ENCODE measurements at regions not wholly inside any gene's neighbourhood (a gene's known extent, or its start where the extent isn't known, plus 50 kb on each side); places are given as distances from the start of the nearest gene placed in this dataset.

DNA sequence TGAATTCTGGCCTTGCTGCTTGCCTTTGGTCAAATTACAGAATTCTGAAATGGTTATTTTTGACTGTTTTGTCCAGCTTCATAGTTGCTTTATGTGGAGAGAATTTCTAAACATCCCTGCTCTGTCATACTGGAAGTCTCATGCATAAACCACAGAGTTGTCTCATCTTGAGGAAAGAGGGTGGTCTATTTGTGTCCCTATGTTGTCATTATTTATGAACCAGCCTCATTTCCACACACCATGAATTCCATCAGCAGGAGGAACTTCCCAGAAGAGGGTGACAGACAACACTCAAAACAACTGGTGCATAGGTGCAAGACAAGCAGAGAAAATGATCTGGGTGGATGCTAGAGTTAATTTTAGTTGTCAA is 525.8 kb upstream of the GOT2 start:
- FAIRE-seq: no peak

DNA sequence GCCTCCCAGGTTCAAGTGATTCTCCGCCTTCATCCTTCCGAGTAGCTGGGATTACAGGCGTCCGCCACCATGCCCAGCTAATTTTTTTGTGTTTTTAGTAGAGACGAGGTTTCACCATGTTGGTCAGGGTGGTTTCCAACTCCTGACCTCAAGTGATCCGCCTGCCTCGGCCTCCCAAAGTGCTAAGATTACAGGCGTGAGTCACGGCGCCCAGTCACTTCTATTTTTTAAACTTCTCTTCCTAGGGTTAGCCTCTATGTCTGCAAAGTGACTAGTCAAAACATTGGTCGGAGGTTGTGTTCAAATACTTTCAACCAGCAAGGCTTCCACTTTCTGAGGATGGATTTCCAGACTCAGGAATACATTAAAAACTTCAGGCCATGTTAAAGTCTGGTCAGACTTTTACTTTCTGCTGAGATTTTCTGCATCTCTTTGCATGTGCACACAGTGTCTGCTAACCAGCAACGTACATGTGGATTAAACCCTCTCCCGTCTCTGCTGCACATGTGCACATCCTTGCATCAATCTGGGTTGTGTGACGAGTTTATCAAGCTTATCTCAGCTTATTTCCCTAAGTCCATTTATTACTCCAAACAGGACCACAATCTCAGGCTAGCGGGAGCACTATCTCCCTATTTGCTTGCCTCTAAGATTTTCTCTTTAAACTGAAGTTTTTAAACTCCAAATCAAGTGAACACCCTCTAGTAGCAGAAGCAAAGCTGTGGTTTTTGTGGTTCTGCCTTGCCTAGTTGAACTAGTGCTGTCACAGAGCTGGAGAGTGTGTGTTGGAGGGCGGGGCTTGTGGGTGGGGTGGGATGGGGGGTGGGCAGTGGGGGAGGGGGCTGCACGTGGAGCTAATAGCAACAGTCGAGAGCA is 525.2 kb upstream of the GOT2 start:
- no peak for FAIRE-seq

DNA sequence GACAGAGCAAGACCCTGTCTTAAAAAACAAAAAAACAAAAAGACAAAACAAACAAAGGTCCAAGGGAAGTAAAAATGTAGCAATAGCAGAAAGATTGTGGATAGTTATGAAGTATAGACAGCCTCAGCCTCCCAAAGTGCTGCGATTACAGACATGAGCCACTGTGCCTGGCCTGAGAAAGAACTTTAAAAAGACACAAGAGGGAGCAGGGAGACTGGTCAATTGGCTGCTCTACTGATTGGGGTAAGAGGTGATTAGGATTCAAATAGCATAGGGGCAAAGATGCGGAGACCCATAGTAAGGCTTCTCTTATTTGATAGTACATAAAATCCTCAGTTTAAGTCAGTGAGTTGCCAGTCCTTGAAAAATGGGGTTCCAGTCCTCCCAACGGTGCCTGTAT is 518.2 kb upstream of the GOT2 start:
- FAIRE-seq: no peak

DNA sequence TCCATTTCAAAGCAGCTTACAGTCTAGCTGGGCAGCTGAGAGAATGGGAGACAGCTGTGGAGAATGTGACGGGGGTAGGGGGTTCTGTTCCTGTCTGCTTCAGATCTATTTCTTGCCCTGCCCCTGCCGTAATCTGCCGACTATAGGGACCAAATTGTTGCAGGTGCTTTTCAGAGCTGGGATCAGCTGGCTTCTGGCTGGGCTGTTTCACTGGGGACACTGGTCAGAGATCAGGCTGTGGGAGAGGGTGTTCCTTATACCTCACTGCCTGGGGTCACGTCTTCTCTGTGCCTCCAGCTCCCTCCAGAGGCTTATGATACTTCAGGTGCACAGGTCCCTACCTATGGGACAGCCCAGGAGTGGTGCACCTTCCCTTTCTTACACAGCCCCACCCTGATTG is 514.9 kb upstream of the GOT2 start:
- no peak for FAIRE-seq

DNA sequence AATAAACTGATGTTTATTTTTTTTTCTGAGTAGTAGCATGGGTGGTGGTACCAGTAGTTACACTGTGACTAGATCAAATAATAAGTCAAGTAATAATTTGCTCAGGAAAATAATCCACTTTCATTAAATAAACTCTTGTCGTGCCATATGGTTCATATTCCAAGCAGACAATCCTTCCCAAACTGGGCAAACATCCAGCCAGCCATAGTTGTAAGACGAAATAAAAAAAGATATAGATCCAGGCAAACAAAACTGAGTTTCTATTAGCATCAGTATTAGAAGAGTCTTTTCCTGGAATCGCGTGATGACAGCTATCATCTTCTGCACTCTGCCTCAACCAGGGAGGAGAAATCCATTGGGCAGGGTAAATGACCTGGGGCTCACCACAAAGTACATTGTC is 508.4 kb upstream of the GOT2 start:
- FAIRE-seq: no peak

DNA sequence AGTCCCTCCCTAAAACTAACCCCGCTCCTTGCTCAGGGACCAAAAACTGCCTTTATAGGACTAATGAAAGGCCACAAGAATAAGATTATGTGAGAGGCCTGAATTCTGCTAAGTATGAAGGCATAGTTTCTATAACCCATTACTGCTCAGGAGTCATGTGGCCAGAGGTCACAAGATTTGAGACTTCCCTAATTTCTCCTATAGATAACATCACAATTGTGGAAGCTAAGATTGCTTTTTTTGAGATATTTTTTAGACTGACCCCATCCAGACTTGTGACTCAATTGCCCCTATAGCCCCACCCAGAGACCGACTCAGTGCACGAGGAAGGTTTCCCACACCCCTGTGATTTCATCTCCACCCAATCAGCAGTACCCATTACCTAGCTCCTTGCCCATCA is 504.1 kb upstream of the GOT2 start:
- FAIRE-seq: no peak

DNA sequence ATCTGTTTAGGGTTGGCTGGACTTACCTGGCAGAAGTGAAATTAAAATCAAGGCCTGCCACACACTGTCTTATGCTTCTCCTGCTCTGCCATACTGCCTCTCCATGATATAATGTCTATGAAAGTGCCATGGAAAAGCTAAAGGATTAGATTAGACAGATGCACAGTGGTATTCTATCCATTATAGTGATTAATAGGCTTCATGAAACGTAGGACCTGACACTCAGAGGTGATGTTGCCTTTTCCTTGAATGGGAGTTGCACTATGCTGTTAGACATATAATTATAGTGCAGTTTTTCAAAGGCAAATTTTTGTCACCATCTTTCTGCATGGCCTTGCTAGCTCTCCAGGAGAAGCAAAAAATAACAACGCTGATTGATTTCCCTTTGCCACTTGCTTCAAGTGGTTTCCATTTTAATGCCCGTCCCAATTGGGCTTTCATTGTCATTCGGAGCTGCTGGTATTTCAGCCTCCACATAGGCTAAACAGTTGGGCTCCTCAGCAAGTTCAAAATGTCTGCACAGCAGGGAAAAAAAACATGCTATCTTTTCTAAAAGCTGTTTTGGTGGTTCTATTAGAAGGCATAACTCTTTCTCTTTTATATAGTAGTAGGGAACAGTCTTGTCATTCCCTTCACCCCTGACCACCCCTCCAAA is 502.8 kb upstream of the GOT2 start:
- no peak for FAIRE-seq

DNA sequence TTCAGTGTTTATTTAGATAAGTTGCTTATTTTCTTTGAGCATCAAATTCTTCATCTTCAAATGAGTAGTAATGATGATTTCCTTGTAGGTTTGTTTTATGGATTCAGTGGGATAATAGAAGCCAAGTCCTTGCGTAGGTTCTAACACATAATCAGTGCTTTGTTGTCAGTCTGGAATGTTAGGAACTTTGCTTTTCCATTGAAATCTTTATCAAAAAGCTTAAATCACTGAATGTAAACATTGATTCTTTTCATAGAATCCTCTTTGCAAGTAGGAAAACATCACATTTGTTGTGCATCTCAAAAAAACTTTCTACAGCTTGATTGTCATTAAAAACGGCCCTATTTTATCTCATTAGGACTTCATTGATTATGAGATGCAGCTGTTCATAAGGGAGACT is 490.3 kb upstream of the GOT2 start:
- FAIRE-seq: no peak

DNA sequence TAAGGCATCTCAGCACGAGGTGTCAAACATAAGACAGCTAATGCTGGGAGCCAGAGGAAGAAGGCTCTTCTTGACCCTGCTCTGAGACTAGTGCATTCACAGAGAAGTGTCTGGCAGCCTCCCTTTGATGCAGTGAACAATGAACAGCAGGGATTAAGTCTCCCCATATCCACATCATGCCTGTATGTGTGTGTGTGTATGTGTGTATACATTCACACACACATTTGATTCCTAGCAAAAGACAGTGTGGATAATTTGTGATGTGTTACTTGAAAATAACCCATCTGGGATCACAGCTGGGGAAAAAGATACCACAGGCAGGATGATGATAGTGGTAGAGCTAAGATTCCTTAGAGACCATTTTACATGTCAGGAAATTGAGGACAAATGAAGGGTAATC is 485.9 kb upstream of the GOT2 start:
- no peak for FAIRE-seq

DNA sequence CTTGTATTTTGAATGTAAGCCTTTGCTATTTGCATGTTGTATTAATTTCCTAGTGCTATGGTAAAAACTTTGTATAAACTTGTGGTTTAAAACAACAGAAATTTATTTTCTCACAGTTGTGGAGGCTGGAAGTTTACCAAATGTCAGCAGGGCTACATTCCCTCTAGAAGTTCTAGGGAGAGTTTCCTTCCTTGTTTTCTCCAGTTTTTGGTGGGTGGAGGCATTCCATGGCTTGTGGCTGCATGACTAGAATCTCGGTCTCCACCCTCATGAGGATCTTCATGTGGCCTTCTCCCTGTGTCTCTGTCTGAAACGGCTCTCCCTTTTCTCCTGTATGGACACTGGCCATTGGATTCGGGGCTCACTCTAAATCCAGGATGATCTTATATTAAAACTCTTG is 482.2 kb upstream of the GOT2 start:
- FAIRE-seq: no peak

DNA sequence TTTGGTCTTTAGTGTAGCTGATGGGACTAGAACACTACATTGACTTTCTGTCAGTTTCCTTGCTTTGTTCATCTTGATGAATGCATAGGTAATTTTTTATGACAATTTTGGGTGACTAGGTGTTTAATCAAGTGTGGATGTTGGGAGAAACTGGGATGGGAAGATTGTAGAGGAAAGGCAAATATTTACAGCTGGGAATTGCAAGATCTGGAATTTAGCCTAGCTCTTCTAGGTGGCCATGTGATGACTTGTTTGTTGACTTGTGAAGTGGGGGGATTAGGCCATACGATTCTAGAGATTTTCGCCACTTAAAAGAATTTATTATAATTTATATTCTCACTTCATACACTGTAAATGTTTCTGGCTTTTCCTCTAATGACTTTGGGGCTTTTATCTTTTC is 480.3 kb upstream of the GOT2 start:
- FAIRE-seq: no peak

DNA sequence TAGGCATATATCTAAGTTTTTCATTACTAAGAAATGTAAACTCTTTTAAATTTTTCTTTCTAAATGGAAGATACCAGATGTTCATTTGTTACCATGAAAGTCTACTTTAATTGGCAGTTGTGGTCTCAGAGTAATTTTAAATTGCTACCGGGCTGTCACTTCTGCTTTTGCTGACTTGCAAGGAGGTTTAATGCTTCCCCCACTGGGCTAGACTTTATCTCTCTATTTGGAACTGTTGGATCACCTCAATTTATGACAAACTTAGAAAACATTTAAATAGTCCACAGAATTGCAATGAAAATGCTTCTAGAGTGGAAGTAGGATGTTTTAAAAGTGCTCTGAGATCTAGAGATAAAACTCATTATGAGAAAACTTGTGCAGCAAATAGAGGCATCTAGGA is 479.8 kb upstream of the GOT2 start:
- FAIRE-seq: no peak

DNA sequence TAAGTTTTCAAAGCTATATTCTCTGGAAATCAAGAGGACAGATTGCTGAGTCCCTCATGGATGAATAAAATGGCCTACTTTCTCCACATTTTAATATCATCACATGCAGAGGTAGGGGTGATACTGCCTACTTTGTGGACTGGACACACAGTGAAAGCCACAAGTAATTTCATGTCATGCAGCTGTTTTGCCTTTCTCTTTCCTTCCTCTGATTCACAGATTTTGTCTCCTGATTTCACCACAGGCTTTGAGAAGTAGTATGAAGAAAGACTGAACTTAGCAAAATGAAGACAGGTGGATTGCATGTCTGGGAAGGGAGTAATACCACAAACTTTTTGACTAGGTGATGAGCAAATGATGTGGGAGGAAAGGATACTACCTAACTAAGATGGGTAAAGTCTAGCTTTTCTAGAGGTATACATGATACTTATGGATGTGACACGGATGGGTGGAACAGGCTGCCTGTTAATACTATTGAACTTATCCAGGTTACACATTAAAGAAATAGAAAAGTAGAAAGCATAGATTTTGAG is 478.4 kb upstream of the GOT2 start:
- FAIRE-seq: no peak

DNA sequence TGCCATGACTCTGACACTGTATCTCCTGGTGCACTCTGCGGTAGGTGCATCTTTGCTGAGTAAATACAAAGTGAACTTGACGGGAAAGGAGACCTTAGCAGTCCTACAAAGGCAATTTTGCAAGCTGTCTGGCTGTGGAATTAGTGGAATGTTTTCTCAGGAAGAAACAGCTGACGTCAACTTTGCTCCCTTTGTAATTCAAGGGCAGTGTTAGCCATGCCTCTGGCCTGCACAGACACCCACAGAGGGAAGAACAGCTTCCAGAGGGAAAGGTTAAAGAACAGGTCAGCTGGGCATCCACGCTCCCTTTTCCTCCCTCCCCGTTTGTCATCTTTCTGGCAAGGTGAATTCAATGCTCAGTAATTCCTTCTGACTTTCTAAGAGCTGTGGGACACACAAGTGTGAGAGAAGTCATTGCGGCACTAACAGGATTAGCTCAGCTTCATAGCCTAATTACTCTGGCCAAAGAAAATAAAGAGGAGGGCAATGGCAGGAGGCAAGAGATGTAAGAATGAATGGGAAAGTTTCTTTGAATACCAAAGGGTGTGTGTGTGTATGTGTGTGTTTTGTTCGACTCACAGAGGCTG is 476.9 kb upstream of the GOT2 start:
- FAIRE-seq: no peak

DNA sequence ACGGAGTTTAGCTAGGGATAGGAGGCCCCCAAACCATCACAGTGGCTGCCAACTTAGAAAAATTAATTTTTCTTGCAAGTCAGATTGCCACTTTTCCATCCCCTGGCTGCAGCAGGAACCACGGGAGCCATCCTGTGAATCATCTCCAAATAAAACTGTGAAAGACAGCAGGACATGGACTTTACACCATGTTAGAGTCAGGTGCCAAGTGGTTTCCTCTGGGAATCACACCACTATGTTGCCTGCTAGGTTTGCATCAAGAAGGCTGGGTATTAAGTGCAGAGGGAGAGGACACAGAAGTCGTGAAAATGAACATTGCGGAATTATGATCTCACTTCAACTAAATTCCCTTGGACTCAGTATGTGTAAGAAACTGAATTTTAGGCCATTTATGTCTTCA is 471.3 kb upstream of the GOT2 start:
- FAIRE-seq: no peak

DNA sequence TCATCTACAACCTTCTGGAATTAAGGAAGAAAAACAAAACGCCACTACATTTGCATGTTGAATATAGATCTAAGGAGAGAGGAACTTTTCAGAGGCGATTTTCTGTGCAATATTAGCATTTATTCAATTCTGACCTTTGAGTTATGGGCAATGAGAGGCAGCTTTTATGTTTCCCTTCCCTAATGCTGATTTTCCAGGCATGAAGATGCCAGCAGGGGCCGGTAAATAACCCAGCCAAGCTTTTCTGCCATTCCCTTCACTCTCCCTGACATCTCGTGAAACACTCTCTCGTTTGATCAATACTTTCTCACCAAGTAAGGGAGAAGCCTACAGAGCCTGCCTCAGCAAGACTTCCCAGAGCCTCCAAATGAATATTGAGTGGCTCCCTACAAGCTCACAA is 470.5 kb upstream of the GOT2 start:
- no peak for FAIRE-seq

DNA sequence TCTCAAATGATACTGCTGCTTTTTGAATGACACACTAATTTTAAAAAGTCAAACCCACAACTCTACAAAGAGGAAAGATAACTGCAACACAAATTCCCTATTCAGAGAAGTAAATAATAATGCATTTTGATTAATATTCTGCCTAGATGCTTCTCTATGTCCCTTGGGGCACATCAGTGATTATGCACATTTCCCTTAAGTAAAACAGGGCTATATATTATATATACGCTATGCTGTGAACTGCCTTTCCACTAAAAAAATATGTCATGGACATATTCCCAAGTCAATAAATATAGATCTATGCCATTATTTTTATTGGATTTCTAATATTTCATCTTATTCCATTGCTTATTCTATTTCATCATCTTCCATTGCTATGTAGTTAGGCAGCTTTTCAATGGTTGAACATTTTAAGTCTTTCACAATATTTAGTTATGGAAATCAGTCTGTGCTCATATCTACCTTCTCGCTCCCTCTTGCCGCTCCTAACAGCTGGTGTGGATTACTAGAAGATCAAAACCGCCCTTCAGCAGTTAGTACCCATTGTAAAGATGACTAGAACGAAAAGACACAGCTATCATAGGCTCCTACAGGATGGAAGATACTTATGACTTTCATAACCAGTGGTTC is 468.2 kb upstream of the GOT2 start:
- FAIRE-seq: no peak

DNA sequence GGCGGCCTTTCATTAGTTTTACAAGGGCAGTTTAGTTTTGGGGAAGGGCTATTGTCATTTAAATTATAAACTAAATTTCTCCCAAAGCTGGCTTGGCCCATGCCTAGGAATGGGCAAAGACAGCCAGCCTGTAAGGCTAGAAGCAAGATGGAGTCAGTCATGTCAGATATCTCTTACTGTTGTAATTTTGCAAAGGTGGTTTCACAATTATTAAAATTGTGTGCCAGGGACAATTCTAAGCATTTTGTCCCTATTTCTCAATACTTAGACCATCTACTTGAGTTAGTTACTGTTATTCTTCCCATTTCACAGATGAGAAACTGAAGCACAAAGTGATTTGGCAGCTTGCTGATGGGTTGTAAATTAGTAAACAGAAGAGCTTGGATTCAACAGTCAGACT is 467.7 kb upstream of the GOT2 start:
- FAIRE-seq: no peak

DNA sequence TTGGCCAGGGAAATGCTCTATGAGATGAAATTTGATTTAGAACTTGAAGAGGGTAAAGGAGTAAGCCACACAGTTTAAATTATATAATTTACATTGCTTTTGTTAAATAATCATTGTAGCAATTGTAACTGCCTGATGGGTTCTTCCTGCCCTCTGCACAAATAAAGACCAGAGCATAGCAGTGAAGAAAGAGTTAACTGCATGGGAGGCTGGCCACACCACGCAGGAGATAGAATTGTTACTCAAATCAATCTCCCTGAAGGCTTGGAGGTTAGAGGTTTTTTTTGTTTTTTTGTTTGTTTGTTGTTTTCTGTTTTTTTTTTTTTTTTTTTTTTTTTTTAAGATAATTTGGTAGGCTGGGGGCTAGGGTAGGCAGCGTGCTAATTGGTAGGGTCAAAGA is 467.0 kb upstream of the GOT2 start:
- no peak for FAIRE-seq

DNA sequence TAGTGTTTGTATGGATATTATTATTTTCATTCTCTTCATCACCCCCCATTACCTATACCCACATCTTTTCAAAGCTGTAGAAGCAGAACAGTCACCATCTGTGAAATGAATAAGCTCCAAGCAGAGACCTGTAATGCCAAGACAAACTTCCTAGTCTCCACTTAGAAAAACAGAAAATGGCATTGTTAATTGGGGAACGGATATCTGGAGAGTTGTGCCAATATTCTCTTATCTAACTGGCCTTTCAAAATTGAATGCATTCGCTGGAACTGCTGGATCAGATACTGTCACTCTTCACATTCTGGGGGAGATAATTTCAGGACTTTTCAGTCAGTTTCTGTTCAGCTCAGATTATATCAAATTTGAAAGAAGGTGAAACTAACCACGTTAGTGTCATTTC is 464.4 kb upstream of the GOT2 start:
- no peak for FAIRE-seq

DNA sequence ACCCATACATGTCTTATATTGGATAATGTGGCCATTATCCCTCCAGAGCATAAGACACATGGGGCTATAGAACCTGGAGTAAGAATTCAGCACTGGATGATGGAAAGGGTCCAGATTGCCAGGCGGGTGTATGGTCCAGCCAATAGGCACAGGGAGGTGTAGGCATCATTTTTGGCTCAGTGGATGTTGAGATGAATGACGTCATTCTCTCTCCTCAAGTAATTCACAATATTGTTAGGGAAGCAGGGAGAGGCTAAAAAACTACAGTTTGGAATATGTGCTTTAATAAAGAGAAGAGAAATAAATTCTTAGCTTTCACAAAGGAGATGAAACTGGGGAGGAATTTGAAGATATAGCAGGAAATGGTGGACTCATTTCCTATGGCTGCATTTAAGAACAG is 461.1 kb upstream of the GOT2 start:
- FAIRE-seq: no peak

DNA sequence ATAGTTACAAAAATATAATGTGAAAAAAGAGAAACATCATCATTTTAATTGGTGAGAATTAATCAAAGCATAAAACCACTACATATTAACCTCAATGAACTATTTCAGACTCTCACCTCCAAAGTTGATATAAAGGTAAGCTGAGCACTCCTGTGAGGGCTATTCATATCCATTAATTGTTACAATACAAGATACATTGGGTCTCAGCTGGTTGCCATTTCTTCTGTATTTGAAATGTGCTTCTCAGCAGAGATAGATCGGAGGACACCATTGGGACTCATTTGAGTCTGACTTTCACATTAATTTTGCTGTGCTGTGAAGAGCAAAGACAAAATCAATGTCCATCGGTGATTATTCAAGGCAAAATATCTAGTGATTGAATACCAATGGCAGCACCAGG is 459.5 kb upstream of the GOT2 start:
- no peak for FAIRE-seq

DNA sequence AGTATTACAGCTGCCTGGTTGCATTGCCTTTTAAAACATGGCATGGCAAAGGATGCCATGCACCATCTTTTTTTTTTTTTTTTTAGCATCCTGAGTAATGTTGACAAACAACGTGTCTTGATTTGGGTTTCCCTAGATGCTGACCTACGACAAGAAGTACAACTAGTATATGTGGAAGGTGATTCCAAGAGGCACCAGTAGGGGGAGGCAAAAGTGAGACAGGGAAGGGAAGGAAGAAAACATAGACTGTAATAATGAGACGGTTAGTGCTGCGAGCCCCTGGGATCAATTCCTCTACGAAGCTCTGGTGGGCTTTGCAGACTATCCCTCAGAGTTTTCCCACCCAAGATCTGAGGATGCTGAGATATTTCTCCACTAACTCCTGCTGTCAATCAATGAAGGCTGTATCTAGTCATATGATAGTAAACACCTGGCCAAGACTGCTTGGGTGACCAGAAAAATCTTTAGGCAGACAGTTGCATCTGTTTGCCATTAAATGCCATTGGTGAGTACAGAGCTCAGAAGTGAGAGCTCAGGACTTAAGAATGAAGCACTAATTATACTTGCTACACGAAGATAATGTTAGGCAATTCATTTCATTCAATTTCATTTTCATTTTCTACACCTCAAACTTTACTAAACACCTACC is 458.6 kb upstream of the GOT2 start:
- FAIRE-seq: no peak

All from TTC549 (cell line).